OCI-M2 (cell line): ENCODE measurements at regions not wholly inside any gene's neighbourhood (a gene's known extent, or its start where the extent isn't known, plus 50 kb on each side); places are given as distances from the start of the nearest gene placed in this dataset.

Experiments
- DNase-seq: peaks from one replicate; lab custom pipeline; 2025; ENCODE audit not compliant: unreplicated experiment; lab: John Stamatoyannopoulos, UW

- no peak for DNase-seq
Observed at GRCh38 chr10:108187408-108188012, 1023.0 kb upstream of the SORCS1 start.

- no peak for DNase-seq
Observed at GRCh38 chr10:108184114-108184513, 1019.6 kb upstream of the SORCS1 start.

GRCh38 chr10:108180878-108181277, 1016.4 kb upstream of the SORCS1 start:
- no peak for DNase-seq

- DNase-seq: no peak
Observed at GRCh38 chr10:108169846-108170245, 1005.3 kb upstream of the SORCS1 start.

GRCh38 chr10:108167766-108168165, 1003.3 kb upstream of the SORCS1 start:
- no peak for DNase-seq

GRCh38 chr10:108166401-108166800, 1001.9 kb upstream of the SORCS1 start:
- DNase-seq: no peak

GRCh38 chr10:108147346-108147745, 982.8 kb upstream of the SORCS1 start:
- DNase-seq: no peak

GRCh38 chr10:108141064-108141463, 976.6 kb upstream of the SORCS1 start:
- DNase-seq: no peak

- no peak for DNase-seq
Observed at GRCh38 chr10:108132303-108132702, 967.8 kb upstream of the SORCS1 start.

- DNase-seq: no peak
Observed at GRCh38 chr10:108130575-108130974, 966.1 kb upstream of the SORCS1 start.

GRCh38 chr10:108112218-108112617, 947.7 kb upstream of the SORCS1 start:
- no peak for DNase-seq

- no peak for DNase-seq
Observed at GRCh38 chr10:108104551-108105156, 940.1 kb upstream of the SORCS1 start.

- no peak for DNase-seq
Observed at GRCh38 chr10:108097258-108097657, 932.8 kb upstream of the SORCS1 start.

- no peak for DNase-seq
Observed at GRCh38 chr10:108095932-108096925, 931.7 kb upstream of the SORCS1 start.

- no peak for DNase-seq
Observed at GRCh38 chr10:108090476-108091215, 926.1 kb upstream of the SORCS1 start.

- DNase-seq: no peak
Observed at GRCh38 chr10:108086502-108086901, 922.0 kb upstream of the SORCS1 start.

GRCh38 chr10:108082596-108082995, 918.1 kb upstream of the SORCS1 start:
- no peak for DNase-seq

GRCh38 chr10:108078263-108078662, 913.8 kb upstream of the SORCS1 start:
- DNase-seq: no peak

- no peak for DNase-seq
Observed at GRCh38 chr10:108072466-108072865, 908.0 kb upstream of the SORCS1 start.

- no peak for DNase-seq
Observed at GRCh38 chr10:108070789-108071188, 906.3 kb upstream of the SORCS1 start.

- DNase-seq: no peak
Observed at GRCh38 chr10:108069096-108069495, 904.6 kb upstream of the SORCS1 start.
